OCI-LY3 (cell line): ENCODE measurements at regions not wholly inside any gene's neighbourhood (a gene's known extent, or its start where the extent isn't known, plus 50 kb on each side); places are given as distances from the start of the nearest gene placed in this dataset.

Experiments
- H2AFZ ChIP-seq: fragments of 200-600, 300-600 bp; shearing (Covaris generic); 2 replicates; pipeline ENCODE4 v1.6.0; 2014; ENCODE audit warnings: antibody characterized with exemption, low read depth, low read length
- H3K27ac ChIP-seq: fragments of 200-600, 300-600 bp; sonication (generic); 2 replicates; pipeline ENCODE4 v1.5.1; 2014; ENCODE audit warnings: mild to moderate bottlenecking, low read length, moderate library complexity, mixed read lengths
- H3K27me3 ChIP-seq: fragments of 200-600, 300-600 bp; sonication (generic); 2 replicates; pipeline ENCODE4 v1.6.1; 2014; ENCODE audit warnings: low read depth, low read length, mixed read lengths
- H3K36me3 ChIP-seq: fragments of 200-600, 300-600 bp; sonication (generic); replicated peaks from 2 replicates; pipeline ENCODE3; 2014; ENCODE audit warnings: low read depth, low read length, mixed read lengths
- H3K4me1 ChIP-seq: fragments of 300-600, 200-600 bp; sonication (generic); 2 replicates; pipeline ENCODE4 v1.6.1; 2014; ENCODE audit warnings: low read length, mixed read lengths
- H3K4me2 ChIP-seq: fragments of 200-600, 300-600 bp; sonication (generic); 2 replicates; pipeline ENCODE4 v1.6.1; 2014; ENCODE audit warnings: low read length, mixed read lengths
- H3K4me3 ChIP-seq: fragments of 300-600, 200-600 bp; sonication (generic); 2 replicates; pipeline ENCODE4 v1.5.1; 2014; ENCODE audit warnings: antibody characterized with exemption, mild to moderate bottlenecking, low read length, moderate library complexity
- H3K79me2 ChIP-seq: fragments of 300-600, 200-600 bp; shearing (Covaris generic); 2 replicates; pipeline ENCODE4 v1.6.1; 2014; ENCODE audit warnings: mild to moderate bottlenecking, low read length, mixed read lengths
- H3K9ac ChIP-seq: fragments of 300-600, 200-600 bp; shearing (Covaris generic); 2 replicates; pipeline ENCODE4 v1.6.0; 2014; ENCODE audit warnings: mild to moderate bottlenecking, low read length, moderate library complexity
- H3K9me3 ChIP-seq: fragments of 200-600, 300-600 bp; shearing (Covaris generic); 2 replicates; pipeline ENCODE4 v1.6.1; 2014; ENCODE audit warnings: low read length, mixed read lengths; ENCODE audit not compliant: insufficient read depth
- H4K20me1 ChIP-seq: fragments of 200-600, 300-600 bp; sonication (generic); 2 replicates; pipeline ENCODE4 v1.6.1; 2016; ENCODE audit warnings: low read length, mixed read lengths; ENCODE audit not compliant: insufficient read depth
- EZH2phosphoT487 ChIP-seq: fragments of 200-600 bp; shearing (Covaris generic); IDR thresholded peaks from 2 replicates; pipeline ENCODE4 v1.6.1; 2018; ENCODE audit warnings: antibody characterized with exemption, mixed run types, low read depth
- TF ChIP-seq, protein P1 (sequence below): fragments of 200-600, 300-600 bp; sonication (generic); IDR thresholded peaks from 2 replicates; pipeline ENCODE4 v1.5.1; 2014; ENCODE audit warnings: antibody characterized with exemption, low read length, low read depth

DNA sequence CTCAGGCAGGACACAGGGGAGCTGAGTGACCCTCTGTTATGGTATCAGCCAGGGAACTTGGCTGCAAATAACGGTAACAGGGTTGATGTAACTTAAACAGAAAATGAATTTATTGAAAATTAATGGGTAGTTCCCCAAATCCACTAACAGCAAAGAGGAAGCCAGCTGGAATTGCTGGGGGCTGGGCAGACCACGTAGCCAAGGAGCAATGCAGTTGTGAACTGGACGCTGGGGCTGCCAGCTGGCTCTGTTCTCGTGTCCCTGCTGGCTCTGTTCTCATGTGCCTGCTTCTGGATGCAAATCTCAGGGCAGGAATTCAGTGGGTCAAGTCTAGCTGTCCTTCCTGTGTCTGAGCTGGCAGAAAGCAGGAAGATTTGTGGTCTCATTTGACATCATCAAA is 1383.3 kb upstream of the TMEM132C start:
- Histone ChIP-seq H3K9ac (no peak overlapping the region), H4K20me1 (no peaks in the 10 kb centered on the region), H3K27ac (no peak overlapping the region), H3K27me3 (no peaks in the 10 kb centered on the region), H3K4me2 (no peak overlapping the region), H3K36me3 (no peaks in the 10 kb centered on the region), H2AFZ (no peak overlapping the region), H3K9me3 (no peaks in the 10 kb centered on the region), H3K4me1 (no peaks in the 10 kb centered on the region), H3K79me2 (no peaks in the 10 kb centered on the region), H3K4me3 (no peak overlapping the region)
- TF ChIP-seq EZH2phosphoT487, result no peak
- TF ChIP-seq, protein P1, sequence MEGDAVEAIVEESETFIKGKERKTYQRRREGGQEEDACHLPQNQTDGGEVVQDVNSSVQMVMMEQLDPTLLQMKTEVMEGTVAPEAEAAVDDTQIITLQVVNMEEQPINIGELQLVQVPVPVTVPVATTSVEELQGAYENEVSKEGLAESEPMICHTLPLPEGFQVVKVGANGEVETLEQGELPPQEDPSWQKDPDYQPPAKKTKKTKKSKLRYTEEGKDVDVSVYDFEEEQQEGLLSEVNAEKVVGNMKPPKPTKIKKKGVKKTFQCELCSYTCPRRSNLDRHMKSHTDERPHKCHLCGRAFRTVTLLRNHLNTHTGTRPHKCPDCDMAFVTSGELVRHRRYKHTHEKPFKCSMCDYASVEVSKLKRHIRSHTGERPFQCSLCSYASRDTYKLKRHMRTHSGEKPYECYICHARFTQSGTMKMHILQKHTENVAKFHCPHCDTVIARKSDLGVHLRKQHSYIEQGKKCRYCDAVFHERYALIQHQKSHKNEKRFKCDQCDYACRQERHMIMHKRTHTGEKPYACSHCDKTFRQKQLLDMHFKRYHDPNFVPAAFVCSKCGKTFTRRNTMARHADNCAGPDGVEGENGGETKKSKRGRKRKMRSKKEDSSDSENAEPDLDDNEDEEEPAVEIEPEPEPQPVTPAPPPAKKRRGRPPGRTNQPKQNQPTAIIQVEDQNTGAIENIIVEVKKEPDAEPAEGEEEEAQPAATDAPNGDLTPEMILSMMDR, result no peak

DNA sequence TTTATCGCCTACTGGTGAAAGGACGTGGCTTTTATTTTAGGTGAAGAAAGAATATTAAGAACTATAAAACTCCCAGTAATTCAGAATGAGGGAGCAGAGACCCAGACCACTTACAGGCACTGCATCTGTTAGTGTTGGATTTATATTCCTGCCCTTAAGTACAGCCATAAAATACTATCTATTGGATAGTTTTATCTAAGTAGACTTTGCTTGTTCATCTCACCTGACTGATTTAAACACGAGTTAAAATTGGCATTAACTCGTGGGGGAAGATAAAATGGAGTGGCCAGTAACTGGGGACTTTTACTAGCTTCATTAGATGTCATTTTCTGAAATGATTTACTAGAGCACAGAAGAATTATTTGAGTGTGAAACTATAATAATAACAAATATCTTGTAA is 1377.5 kb upstream of the TMEM132C start:
- H3K79me2 ChIP-seq, result no peaks in the 10 kb centered on the region
- H3K9ac ChIP-seq, result no peak overlapping the region
- H3K27me3 ChIP-seq, result no peaks in the 10 kb centered on the region
- no peak overlapping the region for H2AFZ ChIP-seq
- H3K9me3 ChIP-seq, result 0 out of 2 replicates have a peak, but pooled peaks cover 6% of the 10 kb centered on the region
- TF ChIP-seq, protein P1, result no peak
- TF ChIP-seq EZH2phosphoT487, result no peak
- H3K36me3 ChIP-seq, result no peaks in the 10 kb centered on the region
- H4K20me1 ChIP-seq, result no peaks in the 10 kb centered on the region
- H3K4me2 ChIP-seq, result no peak overlapping the region
- H3K4me3 ChIP-seq, result no peak overlapping the region
- H3K27ac ChIP-seq, result no peak overlapping the region
- no peaks in the 10 kb centered on the region for H3K4me1 ChIP-seq

GRCh38 chr12:126890097-126890496 is 1376.9 kb upstream of the TMEM132C start:
- no peaks in the 10 kb centered on the region for H4K20me1 ChIP-seq
- no peaks in the 10 kb centered on the region for H3K79me2 ChIP-seq
- no peaks in the 10 kb centered on the region for H3K36me3 ChIP-seq
- H2AFZ ChIP-seq, result no peak overlapping the region
- TF ChIP-seq EZH2phosphoT487, result no peak
- H3K4me3 ChIP-seq, result no peak overlapping the region
- H3K9ac ChIP-seq, result no peak overlapping the region
- 0 out of 2 replicates have a peak, but pooled peaks cover 6% of the 10 kb centered on the region for H3K9me3 ChIP-seq
- H3K4me1 ChIP-seq, result no peaks in the 10 kb centered on the region
- no peak overlapping the region for H3K4me2 ChIP-seq
- no peak overlapping the region for H3K27ac ChIP-seq
- H3K27me3 ChIP-seq, result no peaks in the 10 kb centered on the region

DNA sequence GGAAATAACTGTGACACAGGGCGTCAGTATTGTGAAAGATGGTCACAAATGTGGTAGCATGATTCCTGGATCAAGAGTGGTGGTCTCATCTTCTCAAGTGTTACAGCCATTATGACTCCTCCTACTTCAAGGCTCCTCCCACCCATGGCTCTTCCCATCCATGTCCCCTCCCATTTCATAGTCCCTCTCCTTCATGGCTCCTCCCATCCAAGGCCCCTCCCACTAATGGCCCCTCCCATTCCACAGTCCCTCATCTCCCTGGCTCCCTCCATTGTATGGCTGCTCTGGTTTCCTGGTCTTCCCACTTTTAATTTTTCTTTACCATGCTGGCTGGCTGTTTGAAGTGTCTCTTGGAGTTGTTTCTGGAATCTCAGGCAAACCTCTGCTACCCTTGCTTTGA is 1375.2 kb upstream of the TMEM132C start:
- Histone ChIP-seq H3K27ac (no peak overlapping the region), H3K36me3 (no peaks in the 10 kb centered on the region), H2AFZ (no peak overlapping the region), H3K9ac (no peak overlapping the region), H3K9me3 (0 out of 2 replicates have a peak, but pooled peaks cover 6% of the 10 kb centered on the region), H3K79me2 (no peaks in the 10 kb centered on the region), H3K4me3 (no peak overlapping the region), H4K20me1 (no peaks in the 10 kb centered on the region), H3K27me3 (no peaks in the 10 kb centered on the region), H3K4me2 (no peak overlapping the region), H3K4me1 (no peaks in the 10 kb centered on the region)
- TF ChIP-seq, protein P1, result no peak
- no peak for TF ChIP-seq EZH2phosphoT487
